ENCODE measurements at regions not wholly inside any gene's neighbourhood (a gene's known extent, or its start where the extent isn't known, plus 50 kb on each side); places are given as distances from the start of the nearest gene placed in this dataset.

DNA sequence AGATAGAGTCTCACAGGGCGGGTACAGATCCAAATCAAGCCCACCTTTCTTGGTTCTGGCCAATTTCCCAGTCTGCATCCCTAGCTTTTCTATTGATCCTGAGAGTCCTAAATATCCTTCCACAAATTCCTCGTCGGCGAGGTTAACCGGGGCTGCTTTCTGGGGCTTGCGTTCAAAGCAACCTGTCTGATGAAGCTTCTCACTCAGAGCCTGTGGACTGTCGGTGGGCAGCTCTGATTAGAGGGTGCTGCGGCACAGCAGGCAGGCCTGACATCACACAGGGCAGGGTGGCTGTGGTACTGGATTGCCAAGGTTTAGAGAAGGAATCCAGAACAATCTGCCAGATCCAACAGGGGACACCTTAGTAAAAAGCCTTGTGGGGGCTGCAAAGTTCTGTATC lies 338.0 kb upstream of the ZMIZ1 start:
- ChIA-PET POLR2A (ENCODE audit: unreplicated experiment) (no interaction called here), CTCF (no interaction called here)
- no TSS peak for BruUV-seq (replicated peaks)

GRCh38 chr10:78731675-78732074 lies 337.1 kb upstream of the ZMIZ1 start:
- no peaks in the 10 kb centered on the region for H3K79me2 ChIP-seq (ENCODE audit: low read length)
- no peaks in the 10 kb centered on the region for H3K36me3 ChIP-seq (ENCODE audit: low read depth, low read length)
- CTCF ChIA-PET = no interaction called here
- ATAC-seq (no peak), DNase-seq (no peak)
- no peak overlapping the region for H3K27ac ChIP-seq (ENCODE audit: low read length)
- no peak overlapping the region for H3K4me2 ChIP-seq (ENCODE audit: low read length)
- no peaks in the 10 kb centered on the region for H4K20me1 ChIP-seq (ENCODE audit: low read length)
- TF ChIP-seq CTCF (conservative IDR thresholded peaks at IDR 0.05; ENCODE audit: low read depth, low read length) (no peak), EZH2phosphoT487 (IDR thresholded peaks at IDR 0.05; ENCODE audit: borderline replicate concordance, low read length) (no peak), EZH2 (IDR thresholded peaks at IDR 0.05; ENCODE audit: low read length, unreplicated experiment) (no peak)
- BruUV-seq (replicated peaks) = no TSS peak
- H3F3A ChIP-seq (ENCODE audit: low read length, unreplicated experiment) = no peaks in the 10 kb centered on the region
- peaks cover 3% of the 10 kb centered on the region; the same call in 1 of the 2 replicates for H3K9me2 ChIP-seq (replicated peaks; ENCODE audit: low read length)
- intact Hi-C loops (cut with micrococcal nuclease) = no loop called here
- H3K9me3 ChIP-seq (ENCODE audit: low read length) = no peaks in the 10 kb centered on the region
- H2AFZ ChIP-seq (ENCODE audit: low read length) = no peak overlapping the region
- peaks cover 97% of the 10 kb centered on the region for H3K27me3 ChIP-seq (ENCODE audit: low read length)
- POLR2A ChIA-PET (ENCODE audit: unreplicated experiment) = interaction anchor here (0.6 kb wide), 1 partner anchor 51 kb away, joined by 3 read pairs; no protein-coding TSS in a partner anchor
- no peaks in the 10 kb centered on the region for H3K4me1 ChIP-seq (ENCODE audit: insufficient read depth, low read length)
- no peak overlapping the region for H3K4me3 ChIP-seq (ENCODE audit: low read length)
- no peak overlapping the region for H3K9ac ChIP-seq (ENCODE audit: low read length)

More for the DNA sequence above, 338.0 kb upstream of the ZMIZ1 start:
- no peak overlapping the region for H3K4me3 ChIP-seq (ENCODE audit: low read length)
- H3K9me3 ChIP-seq (ENCODE audit: low read length) = no peaks in the 10 kb centered on the region
- no peaks in the 10 kb centered on the region for H3K4me1 ChIP-seq (ENCODE audit: insufficient read depth, low read length)
- intact Hi-C loops (cut with micrococcal nuclease) = no loop called here
- no peak overlapping the region for H3K27ac ChIP-seq (ENCODE audit: low read length)
- H2AFZ ChIP-seq (ENCODE audit: low read length) = no peak overlapping the region
- peaks cover 2% of the 10 kb centered on the region; the same call in 1 of the 2 replicates for H3K9me2 ChIP-seq (replicated peaks; ENCODE audit: low read length)
- H3K27me3 ChIP-seq (ENCODE audit: low read length) = peaks cover 97% of the 10 kb centered on the region
- H3F3A ChIP-seq (ENCODE audit: low read length, unreplicated experiment) = no peaks in the 10 kb centered on the region
- ATAC-seq (no peak), DNase-seq (no peak)
- no peaks in the 10 kb centered on the region for H3K79me2 ChIP-seq (ENCODE audit: low read length)
- no peaks in the 10 kb centered on the region for H3K36me3 ChIP-seq (ENCODE audit: low read depth, low read length)
- H3K4me2 ChIP-seq (ENCODE audit: low read length) = no peak overlapping the region
- no peaks in the 10 kb centered on the region for H4K20me1 ChIP-seq (ENCODE audit: low read length)
- no peak overlapping the region for H3K9ac ChIP-seq (ENCODE audit: low read length)
- TF ChIP-seq EZH2phosphoT487 (IDR thresholded peaks at IDR 0.05; ENCODE audit: borderline replicate concordance, low read length) (no peak), CTCF (conservative IDR thresholded peaks at IDR 0.05; ENCODE audit: low read depth, low read length) (no peak), EZH2 (IDR thresholded peaks at IDR 0.05; ENCODE audit: low read length, unreplicated experiment) (no peak)

GRCh38 chr10:78732381-78732780 lies 336.4 kb upstream of the ZMIZ1 start:
- Histone ChIP-seq H3K9me3 (ENCODE audit: low read length) (no peaks in the 10 kb centered on the region), H3K4me3 (ENCODE audit: low read length) (no peak overlapping the region)
- no TSS peak for BruUV-seq (replicated peaks)

More at GRCh38 chr10:78732381-78732780, 336.4 kb upstream of the ZMIZ1 start:
- Histone ChIP-seq H3F3A (ENCODE audit: low read length, unreplicated experiment) (no peaks in the 10 kb centered on the region), H2AFZ (ENCODE audit: low read length) (no peak overlapping the region), H3K36me3 (ENCODE audit: low read depth, low read length) (no peaks in the 10 kb centered on the region), H3K4me2 (ENCODE audit: low read length) (no peak overlapping the region), H3K9me2 (replicated peaks; ENCODE audit: low read length) (peaks cover 3% of the 10 kb centered on the region; the same call in 1 of the 2 replicates), H3K79me2 (ENCODE audit: low read length) (no peaks in the 10 kb centered on the region), H3K9ac (ENCODE audit: low read length) (no peak overlapping the region), H3K4me1 (ENCODE audit: insufficient read depth, low read length) (no peaks in the 10 kb centered on the region), H3K27ac (ENCODE audit: low read length) (no peak overlapping the region), H3K27me3 (ENCODE audit: low read length) (peaks cover 97% of the 10 kb centered on the region), H4K20me1 (ENCODE audit: low read length) (no peaks in the 10 kb centered on the region)
- ATAC-seq (no peak), DNase-seq (no peak)
- ChIA-PET POLR2A (ENCODE audit: unreplicated experiment) (no interaction called here), CTCF (no interaction called here)
- intact Hi-C loops (cut with micrococcal nuclease) = no loop called here
- no peak for TF ChIP-seq EZH2phosphoT487 (IDR thresholded peaks at IDR 0.05; ENCODE audit: borderline replicate concordance, low read length)
- no peak for TF ChIP-seq CTCF (conservative IDR thresholded peaks at IDR 0.05; ENCODE audit: low read depth, low read length)
- no peak for TF ChIP-seq EZH2 (IDR thresholded peaks at IDR 0.05; ENCODE audit: low read length, unreplicated experiment)

All from PC-3 (cell line).